Central memory CD8-positive, alpha-beta T cell (primary cell): ENCODE measurements at regions not wholly inside any gene's neighbourhood (a gene's known extent, or its start where the extent isn't known, plus 50 kb on each side); places are given as distances from the start of the nearest gene placed in this dataset.

Experiments
- ATAC-seq: fragments of 150-1000 bp; cut with Tn5 transposase; replicated peaks from 2 replicates; pipeline ENCODE4 v1.10.0; 2022; ENCODE audit warnings: mild to moderate bottlenecking, moderate FRiP score, moderate number of reproducible peaks; ENCODE audit not compliant: poor library complexity, severe bottlenecking; ENCODE audit errors: extremely low read depth
- DNase-seq, 2 donors: peaks; one replicate each; pipeline ENCODE4 v3.0.0; 2021; ENCODE audit warnings: low spot score in 2 of 2
- H3K27ac Mint-ChIP-seq: one replicate; pipeline ENCODE4 v1.8.0; 2022; ENCODE audit warnings: low read depth, mild to moderate bottlenecking, moderate library complexity, mixed read lengths
- H3K27me3 Mint-ChIP-seq: one replicate; pipeline ENCODE4 v1.8.0; 2022; ENCODE audit warnings: mixed read lengths
- H3K36me3 Mint-ChIP-seq: one replicate; pipeline ENCODE4 v1.8.0; 2022; ENCODE audit warnings: mild to moderate bottlenecking, moderate library complexity, mixed read lengths; ENCODE audit not compliant: insufficient read depth
- H3K4me1 Mint-ChIP-seq: one replicate; pipeline ENCODE4 v1.8.0; 2022; ENCODE audit warnings: mixed read lengths
- H3K4me3 Mint-ChIP-seq: one replicate; pipeline ENCODE4 v1.8.0; 2022; ENCODE audit warnings: mild to moderate bottlenecking, moderate library complexity, mixed read lengths
- H3K9me3 Mint-ChIP-seq: one replicate; pipeline ENCODE4 v1.8.0; 2022; ENCODE audit warnings: mixed read lengths

DNA sequence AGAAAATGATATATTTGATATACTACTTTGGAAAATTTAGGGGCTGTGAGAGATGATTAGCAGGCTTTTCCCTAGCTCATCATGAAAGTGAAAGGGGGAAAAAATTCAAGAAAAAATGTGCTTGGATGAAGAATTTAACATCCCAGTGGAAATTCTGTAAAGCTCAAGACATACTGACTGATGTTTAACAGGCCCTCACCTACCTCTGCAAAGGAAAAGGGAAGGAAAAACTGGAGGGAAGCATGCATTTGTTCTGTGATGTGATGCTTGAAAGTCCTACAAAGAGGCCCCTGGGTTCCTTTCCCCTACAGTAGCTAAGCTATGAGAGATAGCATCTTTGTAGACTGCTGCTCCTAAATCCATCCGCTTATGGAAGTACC, 364.1 kb downstream of the PDGFC start:
- Mint-ChIP-seq H3K36me3 (no peaks in the 10 kb centered on the region), H3K27me3 (no peaks in the 10 kb centered on the region), H3K4me1 (no peaks in the 10 kb centered on the region), H3K27ac (no peak overlapping the region), H3K4me3 (no peak overlapping the region), H3K9me3 (peaks cover 19% of the 10 kb centered on the region)
- DNase-seq = no peak
- no peak for ATAC-seq

DNA sequence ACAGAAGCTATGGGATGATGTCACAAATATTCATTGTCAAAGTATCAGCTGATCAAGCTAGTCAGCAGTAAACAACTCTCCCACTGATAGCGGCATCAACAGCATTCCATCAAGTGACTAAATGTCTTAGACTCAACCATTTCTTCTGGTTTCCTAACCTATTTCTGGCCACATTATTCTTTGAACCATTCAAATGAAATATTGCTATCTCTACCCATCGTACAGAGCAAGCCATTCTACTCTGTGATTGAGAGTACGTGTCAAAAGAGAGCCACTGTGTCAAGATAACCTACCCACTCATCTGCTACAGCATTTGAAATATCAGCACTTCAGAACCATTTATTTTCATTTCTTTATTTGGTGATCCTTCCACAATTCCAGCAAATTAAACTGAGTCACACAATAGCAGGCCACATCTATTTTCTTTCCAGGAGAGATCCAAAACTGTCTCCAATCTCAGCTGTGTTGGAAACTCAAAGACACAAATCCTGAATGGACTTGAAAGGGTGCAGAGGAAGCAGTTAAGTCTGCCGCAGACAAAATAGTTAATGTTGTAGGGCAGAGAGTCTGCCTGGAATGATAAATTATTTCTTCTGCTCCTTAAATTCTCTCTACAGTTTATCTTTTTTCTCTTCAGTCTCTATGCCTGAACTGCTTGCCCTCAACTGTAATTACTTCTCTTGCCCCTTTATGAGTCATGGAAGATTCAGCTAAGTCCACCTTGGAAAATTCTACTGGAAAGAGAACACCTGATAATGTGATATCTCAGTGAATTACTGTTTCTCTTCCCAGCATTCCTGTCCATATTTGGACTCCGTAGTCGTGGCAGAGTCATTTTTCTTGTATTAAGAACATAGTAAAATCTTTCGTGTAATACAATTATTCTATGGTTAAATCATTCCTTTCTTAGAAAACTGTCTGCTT, 364.8 kb downstream of the PDGFC start:
- H3K4me3 Mint-ChIP-seq = no peak overlapping the region
- ATAC-seq (no peak), DNase-seq (no peak)
- H3K36me3 Mint-ChIP-seq = no peaks in the 10 kb centered on the region
- no peaks in the 10 kb centered on the region for H3K27me3 Mint-ChIP-seq
- H3K9me3 Mint-ChIP-seq = peaks cover 22% of the 10 kb centered on the region
- no peak overlapping the region for H3K27ac Mint-ChIP-seq
- no peaks in the 10 kb centered on the region for H3K4me1 Mint-ChIP-seq

DNA sequence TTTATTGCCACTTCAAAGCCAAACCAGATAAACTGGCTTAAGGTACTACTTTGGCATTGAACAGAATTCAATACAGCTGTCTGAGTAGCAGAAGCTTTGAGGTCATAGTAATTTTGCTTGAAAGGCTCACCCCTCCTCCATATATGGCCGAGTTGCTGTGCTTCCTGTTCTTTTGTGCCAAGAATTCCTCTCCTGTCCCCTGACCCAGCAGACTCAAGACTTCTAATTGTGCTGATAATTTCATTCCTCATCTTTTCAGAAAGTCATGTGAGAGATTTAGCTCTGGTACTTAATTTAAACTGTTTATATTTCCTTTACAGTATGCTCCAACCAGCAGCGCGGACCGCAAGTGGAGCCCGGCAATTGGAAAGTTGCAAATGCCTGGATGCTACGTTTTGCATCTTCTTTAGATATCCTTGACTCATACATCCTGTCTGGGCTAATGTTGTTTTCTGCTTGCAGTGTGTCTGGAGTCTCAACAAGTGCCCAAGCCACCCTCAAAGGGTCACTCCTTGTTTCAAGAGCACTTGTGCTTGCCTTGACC, 373.4 kb downstream of the PDGFC start:
- Mint-ChIP-seq H3K4me3 (no peak overlapping the region), H3K9me3 (peaks cover 33% of the 10 kb centered on the region), H3K27me3 (no peaks in the 10 kb centered on the region), H3K27ac (no peak overlapping the region), H3K4me1 (no peaks in the 10 kb centered on the region), H3K36me3 (no peaks in the 10 kb centered on the region)
- no peak for DNase-seq
- ATAC-seq = no peak

DNA sequence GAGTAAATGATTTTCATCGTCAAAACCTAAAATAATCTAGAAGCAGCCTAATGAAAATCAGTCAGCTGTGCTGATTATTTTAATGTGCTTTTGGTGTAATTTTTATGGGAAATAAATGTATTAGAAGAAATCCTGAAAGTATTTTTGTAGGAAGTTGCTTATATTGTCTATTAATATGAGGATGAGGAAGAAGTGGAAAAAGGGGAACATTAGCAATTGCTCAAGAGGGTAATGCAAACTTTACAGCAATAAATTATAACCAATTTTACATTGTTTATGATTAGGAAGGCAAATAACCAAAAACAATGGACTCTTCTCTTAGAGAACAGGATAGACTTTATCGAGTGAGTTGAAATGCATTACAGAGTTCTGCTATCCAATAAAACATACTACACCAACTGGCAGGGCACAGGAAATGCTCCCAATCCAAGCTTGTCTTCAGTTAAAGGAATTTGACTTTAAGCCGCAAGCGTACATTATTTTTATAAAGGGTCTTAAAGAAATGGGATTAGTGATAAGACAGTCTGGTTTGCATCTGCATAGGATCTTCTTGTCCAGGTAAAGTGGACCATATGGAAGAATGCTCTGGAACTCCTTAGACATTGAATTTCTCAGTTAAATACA, 374.8 kb downstream of the PDGFC start:
- ATAC-seq (no peak), DNase-seq (no peak)
- Mint-ChIP-seq H3K4me1 (no peaks in the 10 kb centered on the region), H3K27ac (no peak overlapping the region), H3K9me3 (peaks cover 26% of the 10 kb centered on the region), H3K36me3 (no peaks in the 10 kb centered on the region), H3K27me3 (no peaks in the 10 kb centered on the region), H3K4me3 (no peak overlapping the region)

DNA sequence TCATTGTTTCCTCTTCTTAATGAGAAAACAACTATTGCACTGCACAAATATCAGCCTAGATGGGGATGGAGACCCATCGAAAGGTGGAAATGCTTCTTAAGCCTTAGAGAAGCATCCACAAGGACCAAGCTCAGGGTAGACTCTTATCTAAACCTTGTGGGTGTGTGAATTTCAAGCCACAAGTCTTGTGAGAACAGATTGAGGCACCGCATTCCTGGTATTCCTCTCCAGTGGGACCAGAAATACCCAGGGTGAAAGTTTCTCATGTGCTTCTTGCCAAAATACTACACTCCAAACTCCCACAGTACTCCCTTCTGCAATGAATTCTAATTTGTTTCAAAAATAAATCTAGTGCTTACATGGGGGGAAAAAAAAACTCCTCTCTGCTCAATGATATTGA, 375.6 kb downstream of the PDGFC start:
- Mint-ChIP-seq H3K27me3 (no peaks in the 10 kb centered on the region), H3K36me3 (no peaks in the 10 kb centered on the region), H3K27ac (no peak overlapping the region), H3K4me3 (no peak overlapping the region), H3K4me1 (no peaks in the 10 kb centered on the region), H3K9me3 (peaks cover 18% of the 10 kb centered on the region)
- DNase-seq (no peak), ATAC-seq (no peak)

DNA sequence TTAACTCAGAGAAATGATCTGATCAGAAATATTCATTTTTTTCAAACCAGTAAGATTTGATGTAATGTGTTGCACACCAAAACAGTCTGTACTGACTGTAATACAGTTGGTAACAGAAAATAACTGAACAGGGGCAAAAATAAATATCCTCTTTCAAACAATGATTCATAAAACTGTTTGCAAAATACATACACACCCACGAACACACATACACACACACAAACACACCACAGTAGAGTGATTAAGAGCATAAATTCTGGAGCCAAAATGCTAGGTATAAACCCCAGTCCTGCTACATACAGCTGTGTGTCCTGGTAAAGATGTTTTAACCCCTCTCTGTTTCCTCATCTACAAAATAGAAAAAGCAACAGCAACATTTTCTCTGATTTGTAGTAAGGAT, 376.6 kb downstream of the PDGFC start:
- H3K27me3 Mint-ChIP-seq = no peaks in the 10 kb centered on the region
- no peak overlapping the region for H3K4me3 Mint-ChIP-seq
- no peak for DNase-seq
- no peaks in the 10 kb centered on the region for H3K36me3 Mint-ChIP-seq
- H3K9me3 Mint-ChIP-seq = peaks cover 11% of the 10 kb centered on the region
- H3K4me1 Mint-ChIP-seq = no peaks in the 10 kb centered on the region
- no peak for ATAC-seq
- no peak overlapping the region for H3K27ac Mint-ChIP-seq

DNA sequence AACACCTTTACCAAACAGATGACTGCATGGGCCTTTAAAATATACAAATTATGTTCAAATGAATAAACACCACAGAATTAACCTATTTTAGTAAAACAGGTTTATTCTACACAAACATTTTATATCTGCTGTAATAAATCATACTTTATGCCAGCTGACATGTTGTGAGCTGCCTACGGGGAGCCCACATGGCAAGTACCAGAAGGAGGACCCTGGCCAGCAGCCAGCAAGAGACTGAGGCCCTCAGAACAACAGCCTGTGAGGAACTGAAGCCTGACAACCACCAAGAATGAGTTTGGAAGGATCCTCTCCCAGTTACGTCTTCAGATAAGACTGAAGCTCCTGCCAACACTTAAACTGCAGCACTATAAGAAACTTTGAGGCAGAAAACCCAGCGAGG, 377.0 kb downstream of the PDGFC start:
- DNase-seq (no peak), ATAC-seq (no peak)
- H3K36me3 Mint-ChIP-seq = no peaks in the 10 kb centered on the region
- H3K4me3 Mint-ChIP-seq = no peak overlapping the region
- no peaks in the 10 kb centered on the region for H3K27me3 Mint-ChIP-seq
- no peaks in the 10 kb centered on the region for H3K4me1 Mint-ChIP-seq
- H3K27ac Mint-ChIP-seq = no peak overlapping the region
- H3K9me3 Mint-ChIP-seq = peaks cover 8% of the 10 kb centered on the region

DNA sequence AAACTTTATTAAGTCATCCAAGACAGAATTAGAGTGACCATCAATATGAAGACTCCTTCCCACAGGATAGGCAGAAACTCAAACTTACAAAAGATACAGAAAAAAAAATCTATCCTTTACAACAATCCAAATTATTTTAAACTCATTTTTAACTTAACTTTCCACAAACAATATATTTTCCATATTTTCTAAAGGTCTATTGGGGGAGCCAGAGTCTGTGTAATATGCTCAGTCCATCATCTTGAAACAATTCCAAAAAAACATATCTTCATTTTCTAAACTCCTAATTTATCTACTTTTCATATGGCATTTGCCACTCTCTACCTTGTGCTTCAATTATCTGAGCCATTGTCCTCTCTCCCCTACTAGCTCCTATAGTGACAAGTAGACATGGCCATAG, 378.1 kb downstream of the PDGFC start:
- no peaks in the 10 kb centered on the region for H3K27me3 Mint-ChIP-seq
- H3K27ac Mint-ChIP-seq = no peak overlapping the region
- no peaks in the 10 kb centered on the region for H3K4me1 Mint-ChIP-seq
- no peak overlapping the region for H3K4me3 Mint-ChIP-seq
- no peak for ATAC-seq
- peaks cover 11% of the 10 kb centered on the region for H3K9me3 Mint-ChIP-seq
- DNase-seq = no peak
- no peaks in the 10 kb centered on the region for H3K36me3 Mint-ChIP-seq

DNA sequence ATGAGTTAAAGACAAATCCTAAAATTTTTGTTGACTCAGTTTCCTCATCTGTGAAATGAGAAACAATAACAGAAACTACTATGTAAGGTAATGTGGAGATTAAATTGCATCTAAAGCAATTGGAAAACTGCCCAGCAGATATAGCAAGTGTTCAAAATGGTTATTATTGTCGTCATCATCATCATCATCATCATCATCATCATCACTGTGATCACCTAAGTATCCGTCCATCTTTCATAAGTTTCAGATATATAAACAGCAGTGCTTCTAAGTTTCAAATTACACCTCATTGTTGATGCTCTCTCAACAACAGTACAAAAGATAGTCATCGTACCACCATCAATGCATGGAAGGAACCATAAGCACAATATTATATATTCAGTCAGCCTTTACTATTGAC, 379.9 kb downstream of the PDGFC start:
- Mint-ChIP-seq H3K4me3 (no peak overlapping the region), H3K9me3 (peaks cover 8% of the 10 kb centered on the region), H3K4me1 (no peaks in the 10 kb centered on the region), H3K36me3 (no peaks in the 10 kb centered on the region), H3K27me3 (no peaks in the 10 kb centered on the region), H3K27ac (no peak overlapping the region)
- no peak for ATAC-seq
- no peak for DNase-seq

DNA sequence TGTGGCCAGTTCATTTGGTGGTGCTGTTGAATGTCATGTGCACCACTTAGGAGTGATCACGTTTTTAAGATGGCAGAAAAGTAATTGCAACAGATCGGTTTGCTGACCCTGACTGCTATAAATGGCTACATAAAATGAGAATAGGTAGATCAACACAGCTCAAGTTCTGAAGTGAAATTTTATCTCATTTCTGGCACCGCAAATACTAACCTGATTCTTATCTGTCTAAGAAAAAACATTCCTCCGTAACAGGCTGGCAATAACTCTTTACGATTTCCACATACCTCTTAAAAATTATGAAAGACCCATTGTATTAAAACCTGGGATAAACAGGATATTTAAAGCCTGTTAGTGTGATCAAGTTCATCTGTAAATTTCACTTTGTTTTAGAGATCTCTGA, 387.5 kb downstream of the PDGFC start:
- Mint-ChIP-seq H3K4me3 (no peak overlapping the region), H3K4me1 (no peaks in the 10 kb centered on the region)
- ATAC-seq = no peak

DNA sequence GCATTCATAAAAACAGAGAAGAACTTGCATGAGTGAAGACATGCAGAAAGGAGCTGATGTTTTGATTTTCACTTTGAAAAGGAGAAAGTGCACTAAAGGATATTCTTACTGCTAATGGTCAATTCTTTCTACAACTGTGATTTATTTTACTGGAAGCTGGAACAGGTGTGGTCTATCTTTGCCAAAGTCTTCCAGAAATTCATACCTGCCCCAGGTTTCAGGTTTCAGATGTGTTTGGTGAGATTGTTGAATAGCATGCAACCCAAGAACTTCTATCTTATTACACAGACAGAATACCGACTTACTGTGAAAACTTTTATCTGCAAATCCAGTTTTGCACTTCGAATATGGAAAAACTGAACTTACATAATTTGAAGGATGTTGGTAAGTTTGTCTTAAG, 388.3 kb downstream of the PDGFC start:
- Mint-ChIP-seq H3K27me3 (no peaks in the 10 kb centered on the region), H3K36me3 (no peaks in the 10 kb centered on the region), H3K9me3 (peaks cover 5% of the 10 kb centered on the region), H3K4me1 (no peaks in the 10 kb centered on the region), H3K4me3 (no peak overlapping the region), H3K27ac (no peak overlapping the region)
- no peak for ATAC-seq
- no peak for DNase-seq

More for the DNA sequence above, 387.5 kb downstream of the PDGFC start:
- H3K9me3 Mint-ChIP-seq = peaks cover 8% of the 10 kb centered on the region
- H3K27me3 Mint-ChIP-seq = no peaks in the 10 kb centered on the region
- H3K36me3 Mint-ChIP-seq = no peaks in the 10 kb centered on the region
- H3K27ac Mint-ChIP-seq = no peak overlapping the region
- DNase-seq = no peak

DNA sequence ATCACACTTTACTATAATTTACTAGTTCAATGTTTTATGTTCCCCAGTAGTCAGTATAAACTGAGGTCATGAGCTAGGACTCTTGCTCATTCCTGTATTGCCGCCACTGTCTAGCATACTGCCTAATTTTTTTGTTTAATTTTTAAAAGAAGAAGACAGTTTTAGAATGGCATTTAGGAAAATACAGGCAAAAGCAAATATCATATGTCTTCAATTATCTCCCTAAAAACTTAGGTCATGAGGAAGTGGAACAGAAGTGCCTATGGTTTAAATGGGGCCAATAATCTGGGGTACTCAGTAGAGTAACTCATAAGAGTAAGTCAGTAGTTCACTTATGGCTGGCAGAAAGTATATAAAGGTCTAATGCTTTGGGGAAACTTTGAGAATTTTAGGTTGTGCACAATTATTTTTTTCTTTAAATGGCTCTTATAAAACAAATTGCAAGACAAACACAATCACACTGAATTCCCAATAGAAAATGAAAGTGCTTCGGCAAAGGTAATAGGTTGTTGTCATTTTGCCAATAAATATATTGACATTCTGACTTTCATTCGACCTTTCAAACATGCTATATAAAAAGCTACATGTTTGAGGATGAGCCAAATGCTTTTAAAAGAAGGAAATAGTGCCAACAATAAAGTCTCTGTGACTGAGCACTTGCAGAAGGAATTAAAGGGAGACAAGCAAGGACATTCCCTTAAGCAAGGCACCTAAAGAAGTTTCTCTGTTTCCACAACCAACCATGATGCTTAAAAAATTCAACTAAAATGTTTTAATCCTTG, 390.1 kb downstream of the PDGFC start:
- DNase-seq (no peak), ATAC-seq (no peak)
- Mint-ChIP-seq H3K4me1 (no peaks in the 10 kb centered on the region), H3K9me3 (peaks cover 15% of the 10 kb centered on the region), H3K4me3 (no peak overlapping the region), H3K27ac (no peak overlapping the region), H3K27me3 (no peaks in the 10 kb centered on the region), H3K36me3 (no peaks in the 10 kb centered on the region)
